ENCODE measurements at regions not wholly inside any gene's neighbourhood (a gene's known extent, or its start where the extent isn't known, plus 50 kb on each side); places are given as distances from the start of the nearest gene placed in this dataset.

GRCh38 chr2:57877811-57878170 lies 168.8 kb upstream of the VRK2 start:
- TF ChIP-seq CTCF (conservative IDR thresholded peaks at IDR 0.05) (no peak), EZH2 (IDR thresholded peaks at IDR 0.05; ENCODE audit: low read depth) (no peak)

Data from PC-9 (cell line).